RCC 7860 (cell line): ENCODE measurements at regions not wholly inside any gene's neighbourhood (a gene's known extent, or its start where the extent isn't known, plus 50 kb on each side); places are given as distances from the start of the nearest gene placed in this dataset.

ENCODE experiments used
- DNase-seq: peaks from one replicate; pipeline ENCODE4 v3.0.0-alpha.2; 2015; ENCODE audit warnings: low spot score
- FAIRE-seq: peaks from 2 replicates; lab custom pipeline; 2012; peaks lifted over from hg19 to GRCh38; lab: Jason Lieb, UNC

DNA sequence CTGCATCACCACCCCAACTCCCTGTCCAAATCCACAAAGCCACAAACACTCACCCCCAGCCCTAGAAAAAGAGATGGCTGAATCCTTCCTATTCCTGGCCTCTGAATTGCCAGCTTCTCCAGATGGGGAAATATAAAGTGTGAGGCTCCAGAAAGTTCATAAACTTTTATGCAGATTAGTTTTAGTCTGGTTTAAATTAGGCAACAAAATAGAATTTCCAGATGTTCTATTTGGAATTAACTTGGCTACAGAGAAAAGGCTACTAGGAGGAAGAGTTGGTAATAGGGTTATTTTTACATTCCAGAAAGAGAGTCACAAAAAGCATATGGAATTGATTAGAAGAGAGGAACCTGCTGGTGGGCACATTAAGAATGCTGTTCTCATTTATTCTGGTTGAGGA lies 56.0 kb downstream of the EN1 start:
- DNase-seq (no peak), FAIRE-seq (no peak)

DNA sequence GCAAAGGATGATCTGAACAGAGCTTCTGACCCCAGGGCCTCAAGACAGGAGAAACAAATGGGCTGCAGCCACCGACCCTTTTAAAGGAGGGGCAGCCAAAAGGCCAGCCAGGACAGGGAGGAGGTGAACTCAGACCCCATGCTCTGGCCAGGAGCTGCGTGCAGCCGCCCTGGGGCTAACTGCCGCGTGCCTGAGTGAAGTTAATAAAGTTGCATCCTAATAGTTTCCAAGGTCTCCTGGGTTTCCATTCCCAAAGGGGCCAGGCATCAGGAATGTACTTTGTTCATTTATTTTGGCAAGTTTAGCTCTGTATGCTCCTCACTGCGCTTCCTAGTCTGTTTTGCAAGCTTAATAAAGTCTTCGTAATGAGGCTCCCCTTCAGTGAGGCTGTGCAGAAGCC lies 60.7 kb downstream of the EN1 start:
- DNase-seq: no peak
- no peak for FAIRE-seq

DNA sequence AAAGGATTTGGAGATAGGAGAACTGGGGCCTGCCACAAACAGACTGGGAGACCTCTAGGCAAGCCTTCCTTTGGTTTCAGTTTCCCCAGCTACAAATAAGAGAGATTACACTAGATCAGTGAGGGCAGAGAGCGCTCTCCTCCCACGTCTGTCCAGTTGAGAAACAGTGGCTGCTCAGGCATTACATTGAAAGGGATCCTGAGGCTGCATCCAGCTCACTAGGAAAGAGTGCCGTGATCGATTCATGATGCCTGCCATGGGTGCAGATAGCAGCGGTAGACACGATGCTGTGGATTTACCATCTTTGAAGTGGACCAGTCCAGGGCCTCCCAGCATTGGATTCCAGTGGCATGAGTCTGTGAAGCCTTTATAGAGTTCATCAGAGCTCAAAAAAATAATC lies 62.6 kb downstream of the EN1 start:
- DNase-seq (no peak), FAIRE-seq (no peak)

DNA sequence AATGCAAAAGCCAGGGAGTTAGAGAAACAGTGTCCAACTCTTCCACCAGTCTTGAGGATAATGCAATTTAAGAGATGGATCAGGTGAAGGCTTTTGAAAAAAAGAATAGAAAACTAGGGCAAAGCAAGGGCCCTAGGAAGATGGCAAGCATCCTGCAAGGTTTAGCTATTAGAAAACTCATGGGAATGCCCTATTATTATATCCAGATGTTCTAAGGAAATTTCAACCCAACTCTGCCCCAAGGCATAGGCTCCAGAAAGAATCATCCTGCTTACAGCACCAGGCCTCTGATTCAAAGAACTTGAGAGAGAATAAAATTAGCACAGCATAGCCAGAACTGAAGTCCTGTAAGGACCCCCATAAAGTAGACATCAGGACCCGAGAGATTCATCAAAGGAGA lies 68.1 kb downstream of the EN1 start:
- DNase-seq (no peak), FAIRE-seq (no peak)

GRCh38 chr2:118774458-118775133 lies 72.9 kb downstream of the EN1 start:
- DNase-seq (no peak), FAIRE-seq (no peak)

GRCh38 chr2:118773826-118774225 lies 73.6 kb downstream of the EN1 start:
- FAIRE-seq (no peak), DNase-seq (no peak)

- DNase-seq: no peak
- no peak for FAIRE-seq
Measured at GRCh38 chr2:118772487-118773200, 74.8 kb downstream of the EN1 start.

DNA sequence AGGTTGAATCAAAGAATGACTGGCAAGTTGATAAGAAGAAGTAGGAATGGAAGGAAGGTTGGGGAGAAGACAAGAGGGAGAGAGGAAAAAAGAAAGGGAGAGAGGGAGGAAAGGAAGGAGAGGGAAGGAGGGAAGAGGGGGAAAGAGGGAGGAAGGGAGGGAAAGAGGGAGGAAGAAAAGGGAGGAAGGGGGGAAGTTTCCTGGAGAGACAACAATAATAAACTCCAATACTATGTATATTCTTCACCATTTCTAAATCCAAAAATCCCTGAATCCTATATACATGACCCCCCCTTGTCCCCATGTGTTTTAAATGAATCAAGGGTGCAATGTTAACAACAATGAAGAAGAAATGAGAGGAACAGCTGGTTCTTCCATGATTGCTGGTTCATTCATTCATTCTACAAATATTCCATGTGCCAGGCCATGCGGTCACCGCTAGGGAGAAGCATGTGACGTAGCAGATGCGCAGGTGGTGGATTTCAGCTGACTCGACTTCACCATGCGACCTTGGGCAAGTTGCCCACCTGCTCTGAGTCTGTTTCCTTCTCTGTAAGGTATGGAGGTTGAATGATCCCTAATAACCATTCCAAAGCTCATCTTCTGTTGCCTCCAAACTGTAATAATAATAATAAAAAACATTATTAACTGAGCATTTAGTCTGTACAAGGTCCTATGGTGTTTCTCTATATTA lies 77.6 kb downstream of the EN1 start:
- FAIRE-seq: no peak
- DNase-seq: no peak

DNA sequence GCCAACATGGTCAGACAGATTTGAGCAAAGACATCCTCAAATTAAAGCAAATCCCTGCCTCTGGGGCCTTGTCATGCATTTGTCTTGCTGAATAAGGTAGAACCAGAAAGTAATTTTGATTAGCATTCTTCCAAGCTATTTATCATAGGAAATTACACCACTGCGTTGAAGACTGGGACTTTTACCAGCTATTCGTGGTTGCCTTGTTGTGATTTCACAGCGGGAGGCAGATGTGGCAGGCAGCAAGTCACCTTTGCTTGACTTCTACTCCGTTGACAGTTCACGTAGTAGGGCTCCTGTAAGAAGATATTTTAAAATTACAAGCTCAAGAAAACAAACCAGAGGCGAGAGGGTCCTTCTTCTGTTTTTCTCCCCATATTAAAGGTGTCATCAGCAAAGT lies 80.6 kb downstream of the EN1 start:
- FAIRE-seq: no peak
- DNase-seq: no peak

- DNase-seq (no peak), FAIRE-seq (no peak)
Measured at GRCh38 chr2:118764855-118765254, 82.6 kb downstream of the EN1 start.

DNA sequence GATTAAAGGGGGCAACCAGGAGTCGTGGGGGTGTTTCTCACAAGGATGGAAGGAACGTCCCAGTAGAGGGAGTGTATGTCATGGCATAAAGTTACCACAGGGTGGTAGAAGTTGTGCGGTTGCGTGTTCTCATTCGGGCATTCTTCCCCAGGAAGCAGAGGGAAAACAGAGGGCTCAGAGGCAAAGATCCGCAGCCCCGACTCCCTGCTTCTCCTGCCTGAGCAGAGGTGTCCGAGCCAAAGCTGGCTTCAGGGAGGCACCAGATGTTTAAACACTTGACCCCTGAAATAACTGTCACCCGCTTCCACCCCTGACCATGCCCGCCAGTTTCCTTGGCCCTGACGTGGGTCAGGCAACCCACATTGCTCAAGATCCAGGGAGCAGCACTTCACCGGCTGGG lies 83.7 kb downstream of the EN1 start:
- DNase-seq (no peak), FAIRE-seq (no peak)

GRCh38 chr2:118762290-118762689 lies 85.2 kb downstream of the EN1 start:
- FAIRE-seq (no peak), DNase-seq (no peak)

GRCh38 chr2:118761771-118762170 lies 85.7 kb downstream of the EN1 start:
- no peak for FAIRE-seq
- DNase-seq: no peak

DNA sequence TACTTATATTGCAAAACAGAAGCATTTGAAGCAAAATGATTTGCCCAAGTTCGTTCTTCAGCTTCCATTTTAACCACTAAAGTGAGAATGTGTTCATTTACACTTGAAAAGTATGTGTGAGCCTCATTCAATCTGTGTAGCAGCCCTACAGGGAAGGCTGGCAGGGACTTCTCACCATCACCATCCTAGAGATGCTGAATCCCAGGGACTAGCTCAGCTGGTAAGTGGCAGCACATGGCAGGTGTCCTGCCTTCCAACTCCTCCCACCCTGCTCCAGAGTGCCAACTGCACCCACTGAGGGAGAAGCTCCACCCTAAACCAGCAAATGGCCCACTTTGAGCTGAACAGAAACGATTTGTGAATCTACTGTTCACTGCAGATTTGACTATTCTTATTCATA lies 91.5 kb downstream of the EN1 start:
- DNase-seq: no peak
- FAIRE-seq: no peak

DNA sequence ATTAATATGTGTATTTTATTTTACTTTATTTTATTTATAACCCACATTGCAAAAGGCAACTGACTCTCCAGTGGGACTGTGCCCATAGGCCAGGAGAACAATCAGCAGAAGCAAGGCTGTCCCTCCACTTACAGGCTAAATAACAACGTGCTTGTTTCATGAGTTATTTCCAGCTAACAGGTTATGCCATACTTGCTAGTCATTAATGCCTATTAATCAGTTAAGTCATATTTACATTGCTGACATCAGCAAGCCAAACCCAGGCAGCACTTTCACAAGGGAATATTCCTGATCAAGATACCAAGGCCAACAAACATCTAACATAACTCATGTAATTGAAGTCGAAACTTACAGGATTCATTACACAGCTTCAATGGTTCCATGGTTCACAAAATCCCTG lies 92.1 kb downstream of the EN1 start:
- DNase-seq (no peak), FAIRE-seq (no peak)

DNA sequence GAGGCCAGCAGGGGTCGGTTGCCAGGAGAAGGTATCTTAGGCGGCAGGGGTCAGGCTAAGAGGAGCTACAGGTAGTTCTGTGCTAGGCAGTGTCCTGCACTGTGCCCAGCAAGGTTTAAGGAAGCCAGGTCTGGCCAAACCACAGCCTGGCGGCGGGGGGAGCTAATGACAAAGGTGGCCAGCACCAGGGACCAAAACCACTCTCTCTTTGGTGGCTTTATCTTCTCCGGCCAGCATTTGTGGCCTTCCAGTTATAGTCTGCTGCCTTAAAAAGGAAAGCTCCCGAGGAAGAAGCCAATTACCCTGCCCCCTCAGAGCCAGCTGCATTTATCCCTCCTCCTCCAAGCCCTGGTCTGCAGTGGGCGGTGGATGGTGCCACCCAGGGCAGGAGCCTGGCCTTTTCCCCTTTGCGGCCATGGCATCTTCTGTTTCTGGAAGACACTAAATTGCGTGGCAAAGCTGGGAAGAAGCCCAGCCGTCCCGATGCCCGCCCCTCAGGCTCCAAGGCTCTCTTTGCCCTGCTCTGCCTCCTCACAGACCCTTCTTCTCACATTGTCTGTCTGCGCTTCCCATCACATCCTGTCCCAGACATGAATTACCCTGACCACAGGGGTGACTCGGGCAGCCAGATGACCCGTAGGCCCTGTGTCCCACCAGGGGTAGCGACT lies 94.6 kb downstream of the EN1 start:
- DNase-seq (no peak), FAIRE-seq (no peak)

- DNase-seq (no peak), FAIRE-seq (no peak)
Measured at GRCh38 chr2:118750959-118751565, 96.4 kb downstream of the EN1 start.

GRCh38 chr2:118748245-118748885 lies 99.1 kb downstream of the EN1 start:
- no peak for DNase-seq
- FAIRE-seq: no peak

GRCh38 chr2:118747637-118748036 lies 99.8 kb downstream of the EN1 start:
- DNase-seq (no peak), FAIRE-seq (no peak)

GRCh38 chr2:118747066-118747465 lies 100.4 kb downstream of the EN1 start:
- FAIRE-seq (no peak), DNase-seq (no peak)
